Lower leg skin (tissue), 4 donors: ENCODE measurements at regions not wholly inside any gene's neighbourhood (a gene's known extent, or its start where the extent isn't known, plus 50 kb on each side); places are given as distances from the start of the nearest gene placed in this dataset.
"Not testable (repeated sequence)": the region's sequence is repeated elsewhere in the genome, so short reads cannot be mapped to it uniquely, and the experiment has no call there.

Experiments used
- DNase-seq, 2 donors: peaks; one replicate each; pipeline ENCODE4 v3.0.0-alpha.2; 2019; ENCODE audit warnings: low spot score in 2 of 2
- H3K4me3 ChIP-seq: fragments of 200-600 bp; sonication (generic); 2 replicates; pipeline ENCODE4 v1.5.1; 2017; ENCODE audit warnings: mild to moderate bottlenecking, low read depth; ENCODE audit not compliant: poor library complexity, severe bottlenecking
- POLR2A ChIP-seq, 2 donors: fragments of 450-650 bp; IDR thresholded peaks; one replicate each; pipeline ENCODE4 v1.6.1; 2016 to 2017; ENCODE audit warnings: antibody characterized with exemption in 2 of 2, mild to moderate bottlenecking in 1 of 2, moderate library complexity in 1 of 2
- WGBS, 2 donors: methylation state at CpG; one replicate each; pipeline ENCODE4 v1.1.5; 2018; 5-methylcytosine and 5-hydroxymethylcytosine counted together
- intact Hi-C: fragments of 100-400 bp; cut with DNase I; formaldehyde crosslinking; loops from one replicate; pipeline ENCODE4 v1.15.0; 2023; ENCODE audit warnings: low total_unique reads
- TF ChIP-seq, protein P1 (sequence below), 3 donors: fragments of 450-650 bp; IDR thresholded peaks; one replicate each; pipeline ENCODE4 v1.5.1; 2016; ENCODE audit warnings: antibody characterized with exemption in 3 of 3, mild to moderate bottlenecking in 3 of 3, moderate library complexity in 2 of 3

GRCh38 chr9:13026956-13027355 is 252.1 kb downstream of the LURAP1L start:
- TF ChIP-seq POLR2A (IDR thresholded peaks at IDR 0.05), result no peak
- TF ChIP-seq, protein P1, sequence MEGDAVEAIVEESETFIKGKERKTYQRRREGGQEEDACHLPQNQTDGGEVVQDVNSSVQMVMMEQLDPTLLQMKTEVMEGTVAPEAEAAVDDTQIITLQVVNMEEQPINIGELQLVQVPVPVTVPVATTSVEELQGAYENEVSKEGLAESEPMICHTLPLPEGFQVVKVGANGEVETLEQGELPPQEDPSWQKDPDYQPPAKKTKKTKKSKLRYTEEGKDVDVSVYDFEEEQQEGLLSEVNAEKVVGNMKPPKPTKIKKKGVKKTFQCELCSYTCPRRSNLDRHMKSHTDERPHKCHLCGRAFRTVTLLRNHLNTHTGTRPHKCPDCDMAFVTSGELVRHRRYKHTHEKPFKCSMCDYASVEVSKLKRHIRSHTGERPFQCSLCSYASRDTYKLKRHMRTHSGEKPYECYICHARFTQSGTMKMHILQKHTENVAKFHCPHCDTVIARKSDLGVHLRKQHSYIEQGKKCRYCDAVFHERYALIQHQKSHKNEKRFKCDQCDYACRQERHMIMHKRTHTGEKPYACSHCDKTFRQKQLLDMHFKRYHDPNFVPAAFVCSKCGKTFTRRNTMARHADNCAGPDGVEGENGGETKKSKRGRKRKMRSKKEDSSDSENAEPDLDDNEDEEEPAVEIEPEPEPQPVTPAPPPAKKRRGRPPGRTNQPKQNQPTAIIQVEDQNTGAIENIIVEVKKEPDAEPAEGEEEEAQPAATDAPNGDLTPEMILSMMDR (IDR thresholded peaks at IDR 0.05), result no peak
- no peak for DNase-seq
- 47 to 57% methylated on average over 3 of the region's 3 CpGs for WGBS, 2 donors
- intact Hi-C loops, result no loop called here
- no peak overlapping the region for H3K4me3 ChIP-seq

GRCh38 chr9:13027879-13028278 is 251.6 kb downstream of the MPDZ start:
- no peak for DNase-seq
- 34 to 39% methylated on average over 6 of the region's 6 CpGs for WGBS, 2 donors
- H3K4me3 ChIP-seq, result no peak overlapping the region
- TF ChIP-seq, protein P1 (IDR thresholded peaks at IDR 0.05), result no peak
- no peak for TF ChIP-seq POLR2A (IDR thresholded peaks at IDR 0.05)
- intact Hi-C loops, result no loop called here

DNA sequence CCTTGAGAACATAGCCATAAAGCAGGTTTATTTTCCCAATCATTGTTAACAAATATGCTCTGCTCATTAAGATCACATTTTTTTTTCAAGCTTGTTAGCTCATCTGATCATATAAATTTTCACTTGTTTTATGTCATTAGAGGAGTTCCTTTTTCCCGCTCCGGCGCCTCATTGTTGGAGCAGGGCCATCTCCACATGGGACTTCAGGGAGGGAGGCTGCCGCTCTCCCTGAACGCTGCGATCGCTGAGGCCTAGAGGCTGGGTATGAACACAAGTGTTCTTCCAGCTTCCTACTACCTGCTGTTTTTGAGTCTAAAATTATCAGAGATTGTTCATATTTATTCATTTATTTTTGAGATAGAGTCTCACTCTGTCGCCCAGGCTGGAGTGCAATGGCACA is 246.9 kb downstream of the MPDZ start:
- TF ChIP-seq, protein P1 (IDR thresholded peaks at IDR 0.05), result no peak
- TF ChIP-seq POLR2A (IDR thresholded peaks at IDR 0.05), result no peak
- intact Hi-C loops, result loop anchor here (5.0 to 10.0 kb wide), 2 partner anchors 60 to 1322 kb away; no protein-coding TSS in a partner anchor
- no peak overlapping the region for H3K4me3 ChIP-seq
- no peak for DNase-seq
- 90 to 91% methylated on average over 8 of the region's 8 CpGs for WGBS, 2 donors

DNA sequence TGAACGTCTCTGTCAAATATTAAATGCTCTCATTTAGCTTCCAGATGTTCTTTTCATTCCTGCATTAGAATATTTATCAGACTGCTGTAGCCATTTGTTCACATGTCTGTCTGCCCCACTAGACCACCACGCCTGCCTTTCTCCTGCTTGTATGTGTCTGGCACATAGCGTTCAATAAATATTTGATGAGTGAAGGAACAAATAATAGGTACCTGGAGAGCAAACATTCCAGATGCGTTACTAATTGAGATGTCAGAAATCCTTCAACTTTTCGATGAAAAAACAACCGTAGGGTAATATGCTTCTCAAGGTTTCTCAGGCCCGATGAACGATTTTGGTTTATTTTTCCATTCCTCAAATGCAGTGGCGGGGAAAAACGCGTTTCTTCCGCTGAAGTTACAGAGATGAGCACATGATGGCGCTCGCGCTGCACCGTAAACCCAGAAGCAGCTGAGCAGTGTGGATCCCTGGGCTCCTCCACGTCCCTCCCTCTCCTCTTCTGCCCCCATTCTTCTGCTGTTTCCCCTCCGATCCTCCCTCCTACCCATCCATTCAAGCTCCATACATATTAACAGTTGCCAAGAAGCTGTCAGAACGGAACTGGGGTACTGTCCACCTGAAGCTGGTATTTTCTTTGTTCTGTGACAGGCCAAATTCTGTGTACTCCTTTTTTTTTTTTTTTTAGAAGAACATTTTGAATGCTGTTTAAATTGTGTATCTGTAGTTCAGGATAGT is 245.4 kb downstream of the MPDZ start:
- TF ChIP-seq POLR2A (IDR thresholded peaks at IDR 0.05), result no peak
- TF ChIP-seq, protein P1 (IDR thresholded peaks at IDR 0.05), result no peak
- H3K4me3 ChIP-seq, result no peak overlapping the region
- DNase-seq, result peak; percentile 64 to 92
- 9 to 10% methylated on average over 19 of the region's 19 CpGs for WGBS, 2 donors
- intact Hi-C loops, result loop anchor here (5.0 to 10.0 kb wide), 2 partner anchors 58 to 1321 kb away; no protein-coding TSS in a partner anchor

DNA sequence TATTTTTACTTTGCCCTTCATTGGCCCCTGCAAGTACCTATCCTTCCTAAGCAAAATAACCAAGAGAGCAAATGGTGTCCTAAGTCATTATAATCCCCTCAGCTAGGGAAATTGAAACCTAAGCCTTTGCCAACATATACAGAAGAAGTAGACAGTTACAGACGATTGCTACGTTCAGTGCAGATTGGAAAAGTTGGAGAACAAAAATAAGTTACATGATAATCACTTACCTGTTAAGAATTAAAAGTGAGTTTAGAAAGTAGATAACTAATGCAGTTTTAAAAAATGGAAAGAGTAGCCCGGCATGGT is 244.8 kb downstream of the MPDZ start:
- no peak for TF ChIP-seq POLR2A (IDR thresholded peaks at IDR 0.05)
- TF ChIP-seq, protein P1 (IDR thresholded peaks at IDR 0.05), result no peak
- WGBS, 2 donors, result 35 to 38% methylated on average over 3 of the region's 3 CpGs
- no peak overlapping the region for H3K4me3 ChIP-seq
- intact Hi-C loops, result loop anchor here (5.0 to 10.0 kb wide), 2 partner anchors 58 to 1320 kb away; no protein-coding TSS in a partner anchor
- no peak for DNase-seq

DNA sequence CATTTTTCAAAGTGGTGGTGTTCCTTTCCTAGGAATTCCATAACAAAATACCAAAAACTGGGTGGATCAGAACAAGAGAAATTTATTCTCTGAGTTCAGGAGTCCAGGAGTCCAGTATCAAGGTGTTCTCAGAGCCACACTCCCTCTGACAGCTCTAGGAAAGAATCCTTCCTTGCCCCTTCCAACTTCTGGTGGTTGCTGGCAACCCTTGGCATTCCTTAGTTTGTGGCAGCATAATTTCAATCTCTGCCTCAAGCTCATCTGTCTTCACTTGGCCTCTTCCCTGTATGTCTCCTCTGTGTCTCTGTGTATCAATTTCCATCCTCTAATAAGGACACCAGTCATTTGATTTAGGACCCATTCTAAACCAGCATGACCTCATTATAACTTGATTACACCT is 243.7 kb downstream of the MPDZ start:
- H3K4me3 ChIP-seq, result no peak overlapping the region
- DNase-seq, result no peak
- intact Hi-C loops, result loop anchor here (10.0 kb wide), 1 partner anchor 1319 kb away; no protein-coding TSS in a partner anchor

GRCh38 chr9:13037808-13038207 is 241.7 kb downstream of the MPDZ start:
- not testable (repeated sequence) for H3K4me3 ChIP-seq, DNase-seq
- 94 to 96% methylated on average over 22 to 27 of the region's 27 CpGs for WGBS, 2 donors
- intact Hi-C loops, result loop anchor here (10.0 kb wide), 1 partner anchor 1317 kb away; no protein-coding TSS in a partner anchor

More for the DNA sequence above, 243.7 kb downstream of the MPDZ start:
- TF ChIP-seq POLR2A (IDR thresholded peaks at IDR 0.05), result no peak
- TF ChIP-seq, protein P1 (IDR thresholded peaks at IDR 0.05), result no peak
